Lower lobe of right lung (tissue), 2 donors: ENCODE measurements at regions not wholly inside any gene's neighbourhood (a gene's known extent, or its start where the extent isn't known, plus 50 kb on each side); places are given as distances from the start of the nearest gene placed in this dataset.

Experiments
- ATAC-seq, 2 donors: fragments of 200-7000 bp; cut with Tn5 transposase; one replicate each; pipeline ENCODE4 v1.9.1; 2020 to 2022; ENCODE audit warnings: mild to moderate bottlenecking in 2 of 2, moderate library complexity in 2 of 2
- DNase-seq: peaks from one replicate; pipeline ENCODE4 v3.0.0-alpha.2; 2020
- H3K27ac ChIP-seq: fragments of 200-600 bp; one replicate; pipeline ENCODE4 v1.8.0; 2022
- H3K27me3 ChIP-seq: fragments of 200-600 bp; one replicate; pipeline ENCODE4 v1.8.0; 2022; ENCODE audit warnings: low read depth
- H3K36me3 ChIP-seq: fragments of 200-600 bp; one replicate; pipeline ENCODE4 v1.8.0; 2022; ENCODE audit warnings: mild to moderate bottlenecking
- H3K4me1 ChIP-seq: fragments of 200-600 bp; one replicate; pipeline ENCODE4 v1.8.0; 2022
- H3K4me3 ChIP-seq: fragments of 200-600 bp; one replicate; pipeline ENCODE4 v1.8.0; 2022; ENCODE audit warnings: mild to moderate bottlenecking
- H3K9me3 ChIP-seq: fragments of 200-600 bp; one replicate; pipeline ENCODE4 v1.8.0; 2022
- intact Hi-C: fragments of 100-400 bp; cut with DNase I; formaldehyde crosslinking; loops from one replicate; pipeline ENCODE4 v1.11.0; 2022
- TF ChIP-seq, protein P1 (sequence below): fragments of 200-600 bp; IDR thresholded peaks from one replicate; pipeline ENCODE4 v1.8.0; 2022; ENCODE audit warnings: antibody characterized with exemption, mild to moderate bottlenecking
- donor health status: DM: no; HTN: yes; CAD: no; lungs with severe emphysema.

DNA sequence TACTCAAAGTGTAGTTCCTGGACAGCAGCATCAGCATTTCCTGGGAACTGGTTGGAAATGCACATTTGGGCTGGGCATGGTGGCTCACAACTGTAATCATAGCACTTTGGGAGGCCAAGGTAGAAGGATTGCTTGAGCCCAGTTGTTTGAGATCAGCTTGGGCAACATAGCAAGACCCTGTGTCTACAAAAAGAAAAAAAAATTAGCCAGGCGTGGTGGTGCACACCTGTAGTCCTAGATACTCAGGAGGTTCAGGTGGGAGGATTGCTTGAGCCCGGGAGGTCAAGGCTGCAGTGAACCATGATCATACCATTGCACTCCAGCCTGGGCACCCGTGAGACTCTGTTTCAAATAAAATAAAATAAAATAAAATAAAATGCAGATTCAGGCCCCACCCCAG lies 156.2 kb downstream of the CDC5L start:
- DNase-seq: no peak
- H3K9me3 ChIP-seq: no peaks in the 10 kb centered on the region
- no peaks in the 10 kb centered on the region for H3K36me3 ChIP-seq
- no peaks in the 10 kb centered on the region for H3K27me3 ChIP-seq
- no peak for ATAC-seq
- no peak overlapping the region for H3K4me3 ChIP-seq
- TF ChIP-seq, protein P1, sequence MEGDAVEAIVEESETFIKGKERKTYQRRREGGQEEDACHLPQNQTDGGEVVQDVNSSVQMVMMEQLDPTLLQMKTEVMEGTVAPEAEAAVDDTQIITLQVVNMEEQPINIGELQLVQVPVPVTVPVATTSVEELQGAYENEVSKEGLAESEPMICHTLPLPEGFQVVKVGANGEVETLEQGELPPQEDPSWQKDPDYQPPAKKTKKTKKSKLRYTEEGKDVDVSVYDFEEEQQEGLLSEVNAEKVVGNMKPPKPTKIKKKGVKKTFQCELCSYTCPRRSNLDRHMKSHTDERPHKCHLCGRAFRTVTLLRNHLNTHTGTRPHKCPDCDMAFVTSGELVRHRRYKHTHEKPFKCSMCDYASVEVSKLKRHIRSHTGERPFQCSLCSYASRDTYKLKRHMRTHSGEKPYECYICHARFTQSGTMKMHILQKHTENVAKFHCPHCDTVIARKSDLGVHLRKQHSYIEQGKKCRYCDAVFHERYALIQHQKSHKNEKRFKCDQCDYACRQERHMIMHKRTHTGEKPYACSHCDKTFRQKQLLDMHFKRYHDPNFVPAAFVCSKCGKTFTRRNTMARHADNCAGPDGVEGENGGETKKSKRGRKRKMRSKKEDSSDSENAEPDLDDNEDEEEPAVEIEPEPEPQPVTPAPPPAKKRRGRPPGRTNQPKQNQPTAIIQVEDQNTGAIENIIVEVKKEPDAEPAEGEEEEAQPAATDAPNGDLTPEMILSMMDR: no peak
- no peaks in the 10 kb centered on the region for H3K4me1 ChIP-seq
- no peak overlapping the region for H3K27ac ChIP-seq
- intact Hi-C loops: no loop called here

DNA sequence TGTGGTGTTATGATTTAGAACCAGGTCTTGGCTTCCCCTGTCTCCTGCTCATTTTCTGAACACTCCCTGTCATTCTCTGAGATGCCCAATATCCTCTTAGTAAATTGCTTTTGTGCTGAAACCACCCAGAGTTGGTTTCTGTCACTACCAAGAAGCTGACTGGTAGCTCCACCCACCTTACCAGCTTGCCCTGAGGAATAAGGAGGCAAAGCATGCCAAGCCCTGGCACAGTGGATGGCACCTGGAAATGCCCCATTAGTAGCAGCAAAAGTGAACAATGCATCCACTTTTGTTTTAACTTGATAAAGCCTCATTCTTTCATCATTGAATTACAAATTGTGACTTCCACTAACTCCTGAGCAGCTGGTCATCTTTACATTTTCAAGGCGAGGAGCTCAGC lies 157.7 kb downstream of the CDC5L start:
- intact Hi-C loops: no loop called here
- TF ChIP-seq, protein P1: no peak
- DNase-seq: no peak
- Histone ChIP-seq H3K4me3 (no peak overlapping the region), H3K27me3 (no peaks in the 10 kb centered on the region), H3K27ac (no peak overlapping the region), H3K36me3 (no peaks in the 10 kb centered on the region), H3K9me3 (no peaks in the 10 kb centered on the region), H3K4me1 (no peaks in the 10 kb centered on the region)
- no peak for ATAC-seq

DNA sequence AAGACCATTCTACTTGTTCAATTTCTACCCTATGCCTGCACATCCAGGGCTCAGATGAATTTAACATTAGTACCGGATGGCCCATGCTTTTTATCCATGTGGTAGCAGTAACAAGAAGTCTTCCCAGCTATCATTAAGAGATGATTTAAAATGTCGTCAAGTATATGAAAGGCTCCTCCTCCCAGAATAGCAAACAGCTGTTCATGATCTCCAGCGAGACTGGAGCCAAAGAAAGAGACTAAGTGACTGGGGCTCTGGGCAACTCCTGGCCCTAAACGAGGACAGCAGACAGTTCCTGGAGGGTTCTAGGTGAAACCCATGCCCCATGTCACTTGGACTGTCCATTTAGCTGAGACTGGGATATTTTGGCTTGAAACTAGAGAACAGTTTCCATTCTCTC lies 160.8 kb downstream of the CDC5L start:
- no peaks in the 10 kb centered on the region for H3K9me3 ChIP-seq
- H3K27ac ChIP-seq: no peak overlapping the region
- intact Hi-C loops: no loop called here
- no peaks in the 10 kb centered on the region for H3K4me1 ChIP-seq
- DNase-seq: no peak
- H3K4me3 ChIP-seq: no peak overlapping the region
- no peaks in the 10 kb centered on the region for H3K36me3 ChIP-seq
- ATAC-seq: no peak
- no peaks in the 10 kb centered on the region for H3K27me3 ChIP-seq
- TF ChIP-seq, protein P1: no peak

DNA sequence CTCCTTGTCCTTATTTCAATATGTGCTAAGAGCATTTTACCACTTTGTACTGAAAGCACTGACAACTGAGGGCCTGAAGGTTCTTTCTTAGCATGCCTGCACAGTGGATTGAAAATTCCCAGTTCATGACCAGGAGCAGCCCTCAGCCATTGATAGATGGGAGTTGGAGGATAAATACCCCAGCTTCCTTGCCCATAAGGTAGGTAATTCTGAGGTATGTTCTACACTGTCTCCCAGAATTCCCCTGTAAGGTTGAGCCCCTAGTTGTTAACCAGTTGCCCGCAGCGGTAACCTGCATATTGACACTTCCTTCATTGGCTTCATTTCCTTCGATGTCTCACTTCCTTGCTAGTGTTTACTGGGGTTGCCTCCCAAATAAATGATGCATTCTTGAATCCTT lies 162.0 kb downstream of the CDC5L start:
- ATAC-seq (no peak), DNase-seq (no peak)
- H3K27ac ChIP-seq: no peak overlapping the region
- H3K36me3 ChIP-seq: no peaks in the 10 kb centered on the region
- intact Hi-C loops: no loop called here
- TF ChIP-seq, protein P1: no peak
- H3K4me1 ChIP-seq: no peaks in the 10 kb centered on the region
- H3K9me3 ChIP-seq: no peaks in the 10 kb centered on the region
- no peaks in the 10 kb centered on the region for H3K27me3 ChIP-seq
- no peak overlapping the region for H3K4me3 ChIP-seq

DNA sequence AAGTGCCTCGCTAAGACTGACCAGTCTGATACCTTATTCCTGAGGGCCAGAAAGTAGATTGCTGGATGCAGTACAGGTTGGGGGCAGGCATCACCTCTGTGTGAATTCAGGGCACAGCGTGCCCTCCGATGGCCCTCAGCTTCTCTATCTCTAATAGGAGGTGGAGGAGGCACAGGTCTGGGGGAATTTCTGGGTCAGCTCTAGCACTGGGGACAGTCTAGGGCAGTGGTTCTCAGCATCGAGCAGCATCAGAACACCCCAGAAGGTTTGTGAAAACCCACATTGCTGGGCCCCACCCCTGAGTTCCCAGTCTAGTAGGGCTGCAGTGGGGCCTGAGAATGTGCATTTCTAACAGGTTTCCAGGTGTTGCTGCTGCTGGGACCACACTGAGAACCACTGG lies 166.7 kb downstream of the CDC5L start:
- TF ChIP-seq, protein P1: no peak
- no peak overlapping the region for H3K4me3 ChIP-seq
- no peaks in the 10 kb centered on the region for H3K4me1 ChIP-seq
- no peak for ATAC-seq
- H3K9me3 ChIP-seq: no peaks in the 10 kb centered on the region
- intact Hi-C loops: no loop called here
- H3K27me3 ChIP-seq: no peaks in the 10 kb centered on the region
- no peaks in the 10 kb centered on the region for H3K36me3 ChIP-seq
- no peak overlapping the region for H3K27ac ChIP-seq
- DNase-seq: no peak

DNA sequence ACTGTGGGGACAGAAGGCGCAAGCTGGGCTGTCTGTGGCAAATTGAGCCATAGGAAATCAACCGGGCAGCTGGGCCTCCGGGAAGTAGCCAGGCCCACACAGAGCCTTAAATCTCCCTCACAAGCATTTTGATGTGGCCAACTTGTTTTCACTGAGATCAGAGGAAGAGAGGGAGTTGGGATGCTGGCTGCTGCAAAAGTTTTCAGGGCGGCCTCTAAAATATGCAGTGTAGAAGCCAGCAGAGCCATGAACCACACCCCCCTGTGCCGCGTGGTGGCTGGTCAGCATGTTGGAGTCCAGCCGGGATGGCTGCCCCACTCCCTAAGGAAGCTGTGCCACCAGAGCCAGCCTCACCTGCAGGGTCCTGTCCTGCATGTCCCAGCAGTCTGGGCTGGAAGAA lies 167.4 kb downstream of the CDC5L start:
- Histone ChIP-seq H3K27me3 (peaks cover 2% of the 10 kb centered on the region), H3K27ac (no peak overlapping the region), H3K4me3 (no peak overlapping the region), H3K9me3 (no peaks in the 10 kb centered on the region), H3K4me1 (no peaks in the 10 kb centered on the region), H3K36me3 (no peaks in the 10 kb centered on the region)
- no peak for DNase-seq
- TF ChIP-seq, protein P1: no peak
- ATAC-seq: no peak
- intact Hi-C loops: no loop called here
